Jurkat, Clone E6-1 (cell line): ENCODE measurements at regions not wholly inside any gene's neighbourhood (a gene's known extent, or its start where the extent isn't known, plus 50 kb on each side); places are given as distances from the start of the nearest gene placed in this dataset.
"Not testable (repeated sequence)": the region's sequence is repeated elsewhere in the genome, so short reads cannot be mapped to it uniquely, and the experiment has no call there.

ENCODE experiments used
- DNase-seq: peaks from one replicate; pipeline ENCODE4 v3.0.0-alpha.2; 2011; ENCODE audit warnings: low read depth, low spot score
- H3K4me3 ChIP-seq: 2 replicates; pipeline ENCODE4 v1.5.1; 2011; ENCODE audit warnings: mild to moderate bottlenecking, low read length, control low read depth, moderate library complexity

DNA sequence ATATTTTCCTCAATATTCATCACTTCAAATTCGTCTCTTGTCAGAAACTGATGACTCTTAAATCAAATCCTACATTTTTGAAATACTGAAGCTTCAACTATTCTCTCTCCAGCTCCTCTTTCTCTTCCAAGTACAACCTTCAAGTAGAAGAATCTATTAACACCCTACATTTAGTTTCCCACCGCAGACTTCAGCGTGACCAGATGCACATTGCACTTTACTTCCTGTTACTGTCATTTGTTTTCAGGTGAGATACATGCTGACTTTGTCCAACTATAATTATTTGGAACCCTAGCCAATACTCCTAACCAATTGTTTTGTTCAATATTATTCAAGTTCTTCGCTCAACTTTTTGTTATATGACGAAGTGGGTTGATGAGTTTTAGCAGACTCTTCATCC is 116.0 kb downstream of the MRPL39 start:
- no peak overlapping the region for H3K4me3 ChIP-seq
- no peak for DNase-seq

DNA sequence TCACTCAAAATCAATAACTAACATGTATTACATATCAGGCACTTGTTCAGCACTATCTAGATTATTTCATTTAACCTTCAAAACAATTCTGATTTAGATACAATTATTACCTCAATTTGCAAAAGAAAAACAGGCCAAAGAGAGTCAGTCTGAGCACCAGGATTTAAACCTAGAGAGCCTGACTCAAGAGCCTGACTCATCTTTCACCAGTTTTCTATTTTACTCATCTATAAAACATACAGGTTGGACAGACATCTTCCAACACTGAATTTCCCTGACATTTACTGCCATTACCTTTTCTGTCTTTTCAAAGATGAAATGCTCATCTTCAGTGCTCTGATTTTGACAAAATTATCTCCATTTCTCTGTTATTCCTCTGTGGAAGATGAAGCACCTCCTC is 116.5 kb downstream of the MRPL39 start:
- H3K4me3 ChIP-seq = no peak overlapping the region
- DNase-seq = no peak

DNA sequence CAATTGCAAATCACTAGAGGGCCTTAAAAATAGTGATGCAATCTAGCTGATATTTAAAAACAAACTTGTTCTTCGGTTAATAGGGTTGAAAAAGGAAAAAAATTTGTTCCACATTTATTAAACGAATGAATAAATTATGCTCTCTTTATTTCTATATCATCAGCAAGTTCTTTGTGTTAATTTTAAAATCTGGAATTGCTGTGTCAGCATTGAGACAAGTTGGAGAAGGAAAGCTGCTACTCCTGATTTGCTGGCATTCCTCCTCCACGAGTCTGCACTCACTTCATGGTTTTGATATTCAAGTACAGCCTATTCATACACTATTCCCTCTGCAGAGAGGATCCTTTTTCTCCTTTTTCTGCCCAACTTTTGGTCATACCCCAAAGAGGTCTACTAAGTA is 117.6 kb downstream of the MRPL39 start:
- no peak overlapping the region for H3K4me3 ChIP-seq
- DNase-seq = no peak

DNA sequence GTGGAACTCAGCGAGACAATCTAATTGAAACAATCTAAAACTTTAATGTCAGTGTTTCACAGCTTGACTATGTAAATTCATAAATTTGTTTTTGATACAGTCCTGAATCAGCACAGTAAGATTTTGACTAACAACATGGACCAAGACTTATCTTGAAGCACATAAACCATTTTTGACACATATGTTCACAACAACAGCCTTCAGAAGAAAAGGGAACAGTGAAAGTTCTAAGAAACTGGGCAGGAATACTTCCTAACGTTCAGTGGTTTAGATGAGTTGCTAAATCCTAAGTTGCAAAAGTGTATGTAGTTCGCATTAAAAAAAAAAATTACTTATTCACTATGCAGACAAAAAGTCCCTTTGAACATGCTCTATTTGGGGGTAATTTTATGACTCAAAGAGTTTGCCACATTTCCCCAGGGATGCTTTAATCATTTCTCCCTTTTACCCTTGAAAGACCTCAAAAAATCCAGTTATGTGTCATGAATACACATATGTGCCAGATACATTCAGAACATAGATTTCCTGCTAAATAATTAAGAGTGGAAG is 120.2 kb downstream of the MRPL39 start:
- H3K4me3 ChIP-seq = no peak overlapping the region
- DNase-seq = no peak

DNA sequence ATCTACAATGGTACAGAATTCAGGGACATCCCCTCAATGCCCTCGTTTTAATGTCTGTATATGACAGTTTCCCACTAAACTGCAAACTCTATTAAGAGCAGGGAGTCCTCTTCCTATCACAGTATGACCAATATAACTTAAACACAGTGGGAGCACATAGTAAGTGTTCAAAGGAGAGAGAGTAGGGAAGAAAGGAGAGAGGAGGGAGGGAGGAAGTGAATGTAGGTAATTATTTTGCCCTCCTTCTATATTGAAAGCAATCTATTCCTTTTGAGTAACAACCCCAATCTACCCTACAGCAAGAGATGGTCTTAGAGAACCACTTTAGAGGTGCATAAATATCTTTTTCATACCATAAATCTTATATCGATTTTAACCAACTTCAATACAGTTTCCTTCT is 121.4 kb downstream of the MRPL39 start:
- no peak for DNase-seq
- H3K4me3 ChIP-seq = no peak overlapping the region

DNA sequence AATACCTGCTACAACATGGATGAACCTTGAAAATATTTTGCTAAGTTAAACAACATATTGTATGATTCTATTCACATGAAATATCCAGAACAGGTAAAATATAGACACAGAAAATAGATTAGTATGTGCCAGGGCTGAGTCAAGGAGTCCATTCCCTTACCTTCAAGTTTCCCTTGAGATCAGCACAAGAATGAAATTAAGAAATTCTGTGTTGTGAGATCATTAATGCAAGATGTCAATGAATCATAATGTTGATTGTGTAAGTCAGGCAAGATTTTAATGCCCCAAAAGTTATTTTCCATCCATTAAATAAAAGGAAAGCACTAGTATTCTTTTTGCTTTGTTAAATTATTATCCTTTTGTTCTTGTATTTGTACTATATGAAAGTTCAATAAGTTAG is 139.4 kb downstream of the MRPL39 start:
- DNase-seq = no peak
- H3K4me3 ChIP-seq = no peak overlapping the region

DNA sequence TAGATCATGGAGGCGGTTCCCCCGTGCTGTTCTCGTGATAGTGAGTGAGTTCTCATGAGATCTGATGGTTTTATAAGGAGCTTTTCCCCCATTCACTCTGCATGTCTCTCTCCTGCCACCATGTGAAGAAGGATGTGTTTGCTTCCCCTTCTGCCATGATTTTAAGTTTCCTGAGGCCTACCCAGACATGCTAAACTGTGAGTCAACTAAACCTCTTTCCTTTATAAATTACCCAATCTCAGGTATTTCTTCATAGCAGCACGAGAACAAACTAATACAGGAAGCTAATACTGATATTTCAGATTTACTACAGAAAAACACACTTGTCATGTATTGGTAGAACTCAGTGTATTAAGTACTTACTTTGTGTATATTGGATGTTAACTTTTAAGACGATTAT is 140.2 kb downstream of the MRPL39 start:
- not testable (repeated sequence) for DNase-seq, H3K4me3 ChIP-seq

DNA sequence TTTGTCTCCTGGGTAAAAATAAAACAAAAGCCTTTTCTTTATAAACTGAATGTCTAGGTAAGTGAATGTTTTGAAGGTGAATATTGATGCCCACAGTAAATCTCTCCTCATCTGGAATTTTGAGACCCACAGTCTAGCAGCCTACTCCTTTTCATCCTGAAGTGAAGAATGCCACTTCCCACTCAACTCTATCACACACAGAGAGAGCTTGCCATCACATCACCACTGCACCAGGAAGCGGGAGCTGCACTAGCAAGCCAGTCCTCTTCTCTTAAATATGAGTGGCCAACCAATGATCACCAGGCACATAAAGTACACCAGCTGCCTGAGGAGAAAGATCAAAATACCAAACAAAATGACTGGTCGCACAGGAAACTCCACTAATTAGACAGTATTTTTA is 140.8 kb downstream of the MRPL39 start:
- no peak for DNase-seq
- no peak overlapping the region for H3K4me3 ChIP-seq

DNA sequence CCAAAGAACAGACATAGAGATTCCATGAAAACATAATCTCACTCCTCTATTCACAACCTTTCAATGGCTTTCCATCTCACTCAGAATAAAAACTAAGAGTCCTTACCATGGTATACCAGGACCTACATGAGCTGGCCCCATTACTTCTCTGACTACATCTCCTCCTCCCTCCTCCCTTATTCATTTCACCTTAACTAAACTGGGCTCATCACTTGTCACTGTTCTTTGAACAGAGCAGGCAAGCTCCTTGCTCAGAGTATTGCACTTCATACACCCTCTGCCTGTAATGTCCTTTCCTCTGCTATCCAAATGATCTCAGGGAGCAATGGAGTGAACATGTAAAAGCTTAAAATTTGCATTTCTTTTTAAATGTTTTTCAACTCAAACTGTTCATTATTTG is 142.0 kb downstream of the MRPL39 start:
- no peak overlapping the region for H3K4me3 ChIP-seq
- no peak for DNase-seq

DNA sequence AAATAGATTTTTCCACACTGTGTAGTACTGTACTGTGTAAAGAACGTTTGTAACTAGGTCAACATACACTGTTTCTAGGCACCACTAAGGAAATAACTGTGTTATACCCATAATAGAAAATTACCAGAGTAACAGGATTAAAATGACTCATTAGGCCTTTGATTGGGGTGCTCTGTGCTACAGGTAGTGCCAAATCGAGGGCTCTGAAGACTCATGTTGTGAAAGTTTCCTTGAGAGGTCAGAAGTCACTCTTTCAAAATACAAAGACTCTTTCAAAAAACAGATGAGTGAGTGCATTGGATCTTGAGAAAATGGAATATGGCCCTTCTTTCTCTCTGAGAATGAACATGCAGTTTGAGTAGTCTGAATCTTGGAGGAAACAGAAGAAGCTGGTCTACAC is 143.0 kb downstream of the MRPL39 start:
- DNase-seq = no peak
- H3K4me3 ChIP-seq = no peak overlapping the region

DNA sequence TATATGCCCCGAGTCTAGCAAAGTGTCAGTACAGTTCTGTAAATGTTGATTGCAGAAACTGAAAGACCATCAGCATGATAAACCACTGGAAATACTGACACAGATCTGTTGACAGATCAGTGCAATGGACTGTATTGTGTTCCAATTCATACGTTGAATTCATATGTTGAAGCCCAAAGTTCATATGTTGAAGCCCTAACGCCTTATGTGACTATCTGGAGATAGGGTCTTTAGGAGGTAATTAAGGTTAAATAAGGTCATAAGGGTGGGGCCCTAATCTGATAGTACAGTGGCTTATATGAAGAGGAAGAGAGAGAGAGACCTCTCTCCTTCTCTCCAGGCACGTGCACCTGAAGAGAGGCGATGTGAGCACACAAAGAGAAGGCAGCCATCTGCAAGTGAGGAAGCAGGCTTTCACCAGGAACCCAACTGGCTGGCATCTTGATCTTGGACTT is 144.7 kb downstream of the MRPL39 start:
- DNase-seq = no peak
- H3K4me3 ChIP-seq = no peak overlapping the region

DNA sequence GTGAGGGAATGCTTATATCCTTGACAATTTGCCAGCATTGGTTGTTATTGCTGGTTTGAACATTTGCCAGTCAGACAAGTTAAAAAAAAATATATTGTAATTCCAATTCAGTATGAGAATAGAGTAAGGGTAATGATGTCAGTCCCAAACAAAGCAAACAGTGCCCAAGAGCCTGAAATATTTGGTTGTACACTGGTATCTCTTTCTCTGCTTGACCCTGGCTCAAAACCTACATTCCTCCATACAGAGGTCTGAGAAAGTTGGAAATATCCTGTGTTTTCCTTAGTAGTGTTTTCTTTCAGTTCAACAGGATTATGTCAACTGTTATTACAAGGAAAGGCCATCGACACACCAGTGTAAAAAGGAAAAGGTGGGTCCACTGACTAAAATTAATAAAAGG is 145.6 kb downstream of the MRPL39 start:
- DNase-seq = no peak
- no peak overlapping the region for H3K4me3 ChIP-seq

DNA sequence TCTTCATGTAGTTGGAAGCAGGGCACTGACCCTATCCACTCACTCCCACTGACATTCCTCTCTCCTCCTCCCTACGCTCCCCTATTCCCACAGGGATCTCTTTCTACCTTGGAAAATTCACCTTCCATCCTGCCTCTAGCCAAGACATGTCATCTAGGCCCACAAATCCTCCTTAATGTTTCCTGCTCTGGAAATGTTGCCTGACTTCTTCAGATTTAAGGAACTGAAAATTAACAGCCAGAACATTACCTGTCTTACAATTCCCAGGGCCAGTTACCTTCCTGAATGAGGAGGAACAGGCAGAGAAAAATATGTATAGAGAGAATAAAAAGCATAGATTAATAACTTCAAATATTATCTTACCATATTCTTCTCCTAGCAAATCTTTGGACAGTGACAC is 147.3 kb downstream of the MRPL39 start:
- DNase-seq = no peak
- no peak overlapping the region for H3K4me3 ChIP-seq

DNA sequence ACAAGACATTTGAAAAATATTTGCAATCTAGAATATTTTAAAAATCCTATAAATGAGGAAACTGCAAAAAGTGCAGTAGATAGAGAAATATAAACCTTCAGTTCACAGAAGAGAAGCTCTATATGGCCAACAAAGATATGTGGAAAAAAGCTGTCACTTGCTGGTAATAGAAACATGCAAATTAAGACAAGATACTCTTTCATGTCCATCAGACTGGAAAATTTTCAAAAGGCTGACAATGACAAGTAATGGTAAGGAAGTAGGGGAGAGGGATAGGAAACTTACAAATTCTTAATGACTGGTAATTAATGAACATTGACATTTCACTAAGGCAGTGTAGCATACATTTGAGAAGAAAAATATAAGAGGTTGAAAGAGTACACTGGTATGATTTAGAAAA is 147.9 kb downstream of the MRPL39 start:
- no peak overlapping the region for H3K4me3 ChIP-seq
- DNase-seq = no peak

DNA sequence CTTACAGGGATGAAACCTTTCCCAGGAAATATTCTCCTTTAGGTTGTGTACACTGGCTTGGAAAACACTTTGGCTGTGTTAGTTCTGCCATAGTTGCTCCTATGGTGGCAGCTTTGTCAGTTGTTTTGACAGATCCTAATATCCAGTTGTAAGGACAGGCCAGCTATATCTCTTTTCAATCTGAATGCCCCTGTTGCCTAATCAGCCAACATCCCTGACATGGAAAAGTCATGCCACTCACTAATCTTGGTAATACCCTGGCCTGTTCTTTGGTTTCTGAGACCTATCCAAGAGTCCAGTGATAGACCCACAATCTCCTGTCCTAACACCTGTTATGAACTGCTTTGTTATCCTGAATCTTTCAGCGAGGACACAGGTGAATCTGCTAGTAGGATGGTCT is 148.8 kb downstream of the MRPL39 start:
- H3K4me3 ChIP-seq = no peak overlapping the region
- no peak for DNase-seq

DNA sequence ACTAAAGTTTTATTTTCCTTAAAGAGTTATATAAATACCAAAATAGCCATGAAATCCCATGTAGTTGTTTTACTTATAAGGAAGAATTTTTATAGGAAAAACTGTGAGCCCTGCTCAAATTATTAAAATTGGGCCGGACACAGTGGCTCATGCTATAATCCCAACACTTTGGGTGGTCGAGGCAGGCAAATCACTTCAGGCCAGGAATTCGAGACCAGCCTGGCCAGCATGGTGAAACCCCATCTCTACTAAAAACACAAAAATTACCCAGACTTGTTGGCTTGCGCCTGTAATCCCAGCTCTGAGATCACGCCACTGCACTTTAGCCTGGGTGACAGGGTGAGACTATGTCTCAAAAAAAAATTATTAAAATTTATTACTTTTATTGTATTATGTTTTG is 149.3 kb downstream of the MRPL39 start:
- no peak overlapping the region for H3K4me3 ChIP-seq
- DNase-seq = no peak

DNA sequence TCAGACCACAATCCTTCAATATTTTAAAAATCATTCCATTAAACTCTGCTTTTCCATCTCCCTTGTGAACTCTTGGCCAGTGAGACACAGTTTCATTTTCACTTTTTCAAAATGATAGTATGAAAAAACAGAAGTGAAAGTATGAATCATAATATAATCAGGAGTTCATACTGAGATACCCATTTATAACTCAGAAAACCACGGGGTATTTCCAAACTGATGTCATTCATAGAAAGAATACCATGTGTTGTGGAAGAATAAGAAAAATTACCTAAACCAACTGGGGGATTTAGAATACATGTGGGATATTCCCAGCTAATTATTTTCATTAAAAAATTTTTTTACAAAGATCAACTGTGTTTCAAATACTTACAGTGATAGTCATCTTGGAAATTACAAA is 149.9 kb downstream of the MRPL39 start:
- no peak for DNase-seq
- H3K4me3 ChIP-seq = no peak overlapping the region

DNA sequence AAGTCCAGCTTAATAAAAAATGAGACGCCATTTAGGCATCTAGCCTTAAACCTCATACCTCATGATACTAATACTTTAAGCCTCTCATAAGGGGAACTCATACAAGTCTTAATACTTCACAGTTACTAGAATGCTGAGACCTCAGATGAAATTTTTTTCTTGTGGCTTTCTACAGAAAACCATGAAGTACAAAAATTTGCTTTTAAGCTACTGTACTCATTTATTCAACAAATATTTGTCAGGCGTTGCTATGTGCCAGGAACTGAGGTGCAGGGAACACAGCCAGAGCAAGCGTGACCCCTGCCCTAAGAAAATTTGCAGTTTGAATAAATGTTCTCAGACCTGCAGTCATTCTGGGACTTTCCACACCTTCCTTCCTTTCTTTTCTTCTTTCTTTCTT is 150.6 kb downstream of the MRPL39 start:
- DNase-seq = no peak
- H3K4me3 ChIP-seq = no peak overlapping the region

DNA sequence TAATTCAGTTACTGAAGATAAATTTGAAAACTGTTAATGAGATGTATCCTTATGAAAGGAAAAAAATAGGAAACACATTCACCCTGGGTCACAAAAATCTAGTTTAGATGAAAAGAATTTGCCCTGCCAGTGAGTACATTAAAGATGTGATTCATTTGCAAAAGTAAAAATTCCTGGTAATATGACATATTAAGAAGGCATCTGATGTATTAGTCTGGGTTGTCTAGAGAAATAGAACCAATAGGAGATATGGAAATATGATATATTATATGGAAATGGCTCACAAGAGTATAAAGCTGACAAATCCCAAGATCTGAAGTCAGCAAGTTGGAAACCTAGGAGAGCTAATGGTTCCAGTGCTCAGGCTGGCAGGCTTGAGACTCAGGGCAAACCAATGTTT is 153.8 kb downstream of the MRPL39 start:
- H3K4me3 ChIP-seq = no peak overlapping the region
- DNase-seq = no peak

DNA sequence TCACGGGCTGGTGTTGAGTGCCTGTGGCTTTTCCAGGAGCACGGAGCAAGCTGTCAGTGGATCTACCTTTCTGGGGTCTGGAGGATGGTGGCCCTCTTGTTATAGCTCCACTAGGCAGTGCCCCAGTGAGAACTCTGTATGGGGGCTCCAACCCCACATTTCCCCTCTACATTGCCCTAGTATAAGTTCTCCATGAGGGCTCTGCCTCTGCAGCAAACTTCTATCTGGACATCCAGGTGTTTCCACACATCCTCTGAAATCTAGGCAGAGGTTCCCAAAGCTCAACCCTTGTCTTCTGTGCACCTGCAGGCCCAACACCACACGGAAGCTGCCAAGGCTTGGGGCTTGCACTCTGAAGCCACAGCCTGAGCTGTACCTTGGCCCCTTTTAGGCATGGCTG is 157.3 kb downstream of the MRPL39 start:
- no peak overlapping the region for H3K4me3 ChIP-seq
- no peak for DNase-seq

DNA sequence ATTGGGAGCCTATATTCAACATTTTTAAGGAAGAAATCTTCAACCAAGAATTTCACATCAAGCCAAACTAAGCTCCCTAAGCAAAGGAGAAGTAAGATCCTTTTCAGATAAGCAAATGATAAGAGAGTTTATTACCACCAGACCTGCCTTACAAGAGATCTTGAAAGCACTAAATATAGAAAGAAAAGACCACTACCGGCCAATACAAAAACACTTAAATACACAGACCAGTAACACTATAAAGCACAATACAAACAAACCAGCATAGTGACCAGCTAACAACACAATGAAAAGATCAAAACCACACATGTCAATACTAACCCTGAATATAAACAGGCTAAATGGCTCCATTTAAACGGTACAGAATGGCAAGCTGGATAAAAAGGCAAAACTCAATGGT is 165.4 kb downstream of the MRPL39 start:
- DNase-seq = no peak
- no peak overlapping the region for H3K4me3 ChIP-seq

DNA sequence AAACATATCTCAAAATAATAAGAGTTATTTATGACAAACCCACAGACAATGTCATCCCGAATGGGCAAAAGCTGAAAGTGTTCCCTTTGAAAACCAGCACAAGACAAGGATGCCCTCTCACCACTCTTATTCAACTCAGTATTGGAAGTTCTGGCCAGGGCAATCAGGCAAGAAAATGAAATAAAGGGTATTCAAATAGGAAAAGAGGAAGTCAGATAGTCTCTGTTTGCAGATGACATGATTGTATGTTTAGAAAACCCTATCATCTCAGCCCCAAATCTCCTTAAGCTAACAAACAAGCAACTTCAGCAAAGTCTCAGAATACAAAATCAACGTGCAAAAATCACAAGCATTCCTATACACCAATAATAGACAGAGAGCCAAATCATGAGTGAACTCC is 169.8 kb downstream of the MRPL39 start:
- DNase-seq = not testable (repeated sequence)

More for the DNA sequence above, 169.8 kb downstream of the MRPL39 start:
- not testable (repeated sequence) for H3K4me3 ChIP-seq
